ENCODE measurements at regions not wholly inside any gene's neighbourhood (a gene's known extent, or its start where the extent isn't known, plus 50 kb on each side); places are given as distances from the start of the nearest gene placed in this dataset.

DNA sequence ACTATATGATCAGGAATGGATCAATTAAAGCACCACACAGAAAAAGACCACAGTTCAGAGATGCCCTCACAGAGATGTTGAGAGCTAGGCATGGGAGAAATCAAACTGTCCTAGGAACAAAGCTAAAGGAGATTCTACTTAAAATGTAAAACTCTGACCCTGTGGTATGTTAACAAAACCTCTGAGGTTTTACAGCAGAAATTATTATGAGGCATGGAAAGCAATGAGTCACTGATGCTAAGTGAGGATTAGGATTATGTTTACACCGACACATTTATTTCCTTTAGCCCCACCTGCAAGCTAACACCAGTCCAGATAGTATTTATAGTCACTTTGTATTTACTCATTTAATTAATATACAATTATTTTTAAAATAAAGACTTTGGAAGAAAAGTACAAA lies 1242.2 kb downstream of the OTOL1 start:
- TF ChIP-seq, protein P1, sequence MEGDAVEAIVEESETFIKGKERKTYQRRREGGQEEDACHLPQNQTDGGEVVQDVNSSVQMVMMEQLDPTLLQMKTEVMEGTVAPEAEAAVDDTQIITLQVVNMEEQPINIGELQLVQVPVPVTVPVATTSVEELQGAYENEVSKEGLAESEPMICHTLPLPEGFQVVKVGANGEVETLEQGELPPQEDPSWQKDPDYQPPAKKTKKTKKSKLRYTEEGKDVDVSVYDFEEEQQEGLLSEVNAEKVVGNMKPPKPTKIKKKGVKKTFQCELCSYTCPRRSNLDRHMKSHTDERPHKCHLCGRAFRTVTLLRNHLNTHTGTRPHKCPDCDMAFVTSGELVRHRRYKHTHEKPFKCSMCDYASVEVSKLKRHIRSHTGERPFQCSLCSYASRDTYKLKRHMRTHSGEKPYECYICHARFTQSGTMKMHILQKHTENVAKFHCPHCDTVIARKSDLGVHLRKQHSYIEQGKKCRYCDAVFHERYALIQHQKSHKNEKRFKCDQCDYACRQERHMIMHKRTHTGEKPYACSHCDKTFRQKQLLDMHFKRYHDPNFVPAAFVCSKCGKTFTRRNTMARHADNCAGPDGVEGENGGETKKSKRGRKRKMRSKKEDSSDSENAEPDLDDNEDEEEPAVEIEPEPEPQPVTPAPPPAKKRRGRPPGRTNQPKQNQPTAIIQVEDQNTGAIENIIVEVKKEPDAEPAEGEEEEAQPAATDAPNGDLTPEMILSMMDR (IDR thresholded peaks at IDR 0.05) = no peak
- no peak for TF ChIP-seq ZBTB21 (CRISPR knock-in tag; IDR thresholded peaks at IDR 0.05; ENCODE audit: borderline replicate concordance)
- TF ChIP-seq PRDM15 (CRISPR knock-in tag; IDR thresholded peaks at IDR 0.05) = no peak
- TF ChIP-seq NR3C1 (CRISPR knock-in tag; conservative IDR thresholded peaks at IDR 0.05; ENCODE audit: low read depth) = no peak
- TF ChIP-seq NR2C2 (CRISPR knock-in tag; IDR thresholded peaks at IDR 0.05) = no peak
- no peak for TF ChIP-seq CDX4 (CRISPR knock-in tag; IDR thresholded peaks at IDR 0.05; ENCODE audit: borderline replicate concordance)
- TF ChIP-seq ZNF317 (CRISPR knock-in tag; IDR thresholded peaks at IDR 0.05; ENCODE audit: borderline replicate concordance, low read depth) = no peak
- no peak for TF ChIP-seq TEAD1 (CRISPR knock-in tag; IDR thresholded peaks at IDR 0.05)

All from WTC11 (cell line).